Smooth muscle cell of the brain vasculature (primary cell): ENCODE measurements at regions not wholly inside any gene's neighbourhood (a gene's known extent, or its start where the extent isn't known, plus 50 kb on each side); places are given as distances from the start of the nearest gene placed in this dataset.
"Not testable (repeated sequence)": the region's sequence is repeated elsewhere in the genome, so short reads cannot be mapped to it uniquely, and the experiment has no call there.

Source experiments
- DNase-seq: peaks from one replicate; pipeline ENCODE4 v3.0.0-alpha.2; 2012; ENCODE audit warnings: low read depth, low spot score

- no peak for DNase-seq
Observed at GRCh38 chr6:90895299-90896074, 308.6 kb upstream of the MAP3K7 start.

GRCh38 chr6:90894285-90895130, 307.6 kb upstream of the MAP3K7 start:
- DNase-seq: no peak

GRCh38 chr6:90893400-90893799, 306.5 kb upstream of the MAP3K7 start:
- no peak for DNase-seq

- no peak for DNase-seq
Observed at GRCh38 chr6:90892271-90892670, 305.4 kb upstream of the MAP3K7 start.

GRCh38 chr6:90891355-90891754, 304.5 kb upstream of the MAP3K7 start:
- DNase-seq: no peak

GRCh38 chr6:90890683-90891330, 303.9 kb upstream of the MAP3K7 start:
- no peak for DNase-seq

GRCh38 chr6:90887764-90888163, 300.9 kb upstream of the MAP3K7 start:
- no peak for DNase-seq

GRCh38 chr6:90885611-90886056, 298.8 kb upstream of the MAP3K7 start:
- no peak for DNase-seq

GRCh38 chr6:90885137-90885536, 298.3 kb upstream of the MAP3K7 start:
- DNase-seq: not testable (repeated sequence)

GRCh38 chr6:90877616-90878015, 290.7 kb upstream of the MAP3K7 start:
- no peak for DNase-seq

- no peak for DNase-seq
Observed at GRCh38 chr6:90874931-90875330, 288.1 kb upstream of the MAP3K7 start.

- no peak for DNase-seq
Observed at GRCh38 chr6:90872981-90873380, 286.1 kb upstream of the MAP3K7 start.

GRCh38 chr6:90870561-90870960, 283.7 kb upstream of the MAP3K7 start:
- DNase-seq: no peak

GRCh38 chr6:90868656-90869055, 281.8 kb upstream of the MAP3K7 start:
- DNase-seq: no peak

- DNase-seq: no peak
Observed at GRCh38 chr6:90868256-90868655, 281.4 kb upstream of the MAP3K7 start.

GRCh38 chr6:90865513-90865912, 278.6 kb upstream of the MAP3K7 start:
- DNase-seq: no peak

- no peak for DNase-seq
Observed at GRCh38 chr6:90863043-90863442, 276.2 kb upstream of the MAP3K7 start.

- no peak for DNase-seq
Observed at GRCh38 chr6:90860822-90861601, 274.1 kb upstream of the MAP3K7 start.

- no peak for DNase-seq
Observed at GRCh38 chr6:90859612-90860011, 272.7 kb upstream of the MAP3K7 start.

- no peak for DNase-seq
Observed at GRCh38 chr6:90859056-90859455, 272.2 kb upstream of the MAP3K7 start.

GRCh38 chr6:90849686-90850085, 262.8 kb upstream of the MAP3K7 start:
- no peak for DNase-seq

GRCh38 chr6:90846824-90847223, 260.0 kb upstream of the MAP3K7 start:
- DNase-seq: no peak
